ENCODE measurements at regions not wholly inside any gene's neighbourhood (a gene's known extent, or its start where the extent isn't known, plus 50 kb on each side); places are given as distances from the start of the nearest gene placed in this dataset.

DNA sequence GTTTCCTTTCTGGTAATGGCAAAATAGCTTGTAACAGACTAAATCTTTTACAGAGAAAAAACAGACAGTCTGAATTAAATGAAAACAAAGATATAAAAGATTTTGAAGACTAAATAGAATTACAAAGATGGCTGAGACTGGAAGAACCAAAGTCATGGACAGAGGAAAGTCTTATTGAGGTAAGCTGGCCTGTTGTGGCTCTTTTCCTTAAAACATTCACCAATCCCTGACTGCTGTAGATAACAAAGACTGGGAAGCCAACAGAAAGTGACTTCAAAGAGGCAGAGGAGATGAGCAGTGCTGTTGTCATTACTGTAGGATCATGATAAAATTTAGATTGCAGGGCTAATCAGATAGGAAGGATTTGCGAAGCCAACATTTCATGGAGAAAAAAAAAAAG, 517.0 kb downstream of the KIF2B start (continued):
- TF ChIP-seq, protein P1, sequence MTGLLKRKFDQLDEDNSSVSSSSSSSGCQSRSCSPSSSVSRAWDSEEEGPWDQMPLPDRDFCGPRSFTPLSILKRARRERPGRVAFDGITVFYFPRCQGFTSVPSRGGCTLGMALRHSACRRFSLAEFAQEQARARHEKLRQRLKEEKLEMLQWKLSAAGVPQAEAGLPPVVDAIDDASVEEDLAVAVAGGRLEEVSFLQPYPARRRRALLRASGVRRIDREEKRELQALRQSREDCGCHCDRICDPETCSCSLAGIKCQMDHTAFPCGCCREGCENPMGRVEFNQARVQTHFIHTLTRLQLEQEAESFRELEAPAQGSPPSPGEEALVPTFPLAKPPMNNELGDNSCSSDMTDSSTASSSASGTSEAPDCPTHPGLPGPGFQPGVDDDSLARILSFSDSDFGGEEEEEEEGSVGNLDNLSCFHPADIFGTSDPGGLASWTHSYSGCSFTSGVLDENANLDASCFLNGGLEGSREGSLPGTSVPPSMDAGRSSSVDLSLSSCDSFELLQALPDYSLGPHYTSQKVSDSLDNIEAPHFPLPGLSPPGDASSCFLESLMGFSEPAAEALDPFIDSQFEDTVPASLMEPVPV (CRISPR knock-in tag; IDR thresholded peaks at IDR 0.05): no peak
- TF ChIP-seq ISL2 (CRISPR knock-in tag; IDR thresholded peaks at IDR 0.05): no peak
- TF ChIP-seq ZBTB7B (CRISPR knock-in tag; IDR thresholded peaks at IDR 0.05): no peak
- no peak for TF ChIP-seq ZNF7 (CRISPR knock-in tag; IDR thresholded peaks at IDR 0.05)
- TF ChIP-seq, protein P2, sequence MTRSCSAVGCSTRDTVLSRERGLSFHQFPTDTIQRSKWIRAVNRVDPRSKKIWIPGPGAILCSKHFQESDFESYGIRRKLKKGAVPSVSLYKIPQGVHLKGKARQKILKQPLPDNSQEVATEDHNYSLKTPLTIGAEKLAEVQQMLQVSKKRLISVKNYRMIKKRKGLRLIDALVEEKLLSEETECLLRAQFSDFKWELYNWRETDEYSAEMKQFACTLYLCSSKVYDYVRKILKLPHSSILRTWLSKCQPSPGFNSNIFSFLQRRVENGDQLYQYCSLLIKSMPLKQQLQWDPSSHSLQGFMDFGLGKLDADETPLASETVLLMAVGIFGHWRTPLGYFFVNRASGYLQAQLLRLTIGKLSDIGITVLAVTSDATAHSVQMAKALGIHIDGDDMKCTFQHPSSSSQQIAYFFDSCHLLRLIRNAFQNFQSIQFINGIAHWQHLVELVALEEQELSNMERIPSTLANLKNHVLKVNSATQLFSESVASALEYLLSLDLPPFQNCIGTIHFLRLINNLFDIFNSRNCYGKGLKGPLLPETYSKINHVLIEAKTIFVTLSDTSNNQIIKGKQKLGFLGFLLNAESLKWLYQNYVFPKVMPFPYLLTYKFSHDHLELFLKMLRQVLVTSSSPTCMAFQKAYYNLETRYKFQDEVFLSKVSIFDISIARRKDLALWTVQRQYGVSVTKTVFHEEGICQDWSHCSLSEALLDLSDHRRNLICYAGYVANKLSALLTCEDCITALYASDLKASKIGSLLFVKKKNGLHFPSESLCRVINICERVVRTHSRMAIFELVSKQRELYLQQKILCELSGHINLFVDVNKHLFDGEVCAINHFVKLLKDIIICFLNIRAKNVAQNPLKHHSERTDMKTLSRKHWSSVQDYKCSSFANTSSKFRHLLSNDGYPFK (CRISPR knock-in tag; IDR thresholded peaks at IDR 0.05; ENCODE audit: borderline replicate concordance): no peak
- no peak for TF ChIP-seq ZNF768 (CRISPR knock-in tag; IDR thresholded peaks at IDR 0.05)

DNA sequence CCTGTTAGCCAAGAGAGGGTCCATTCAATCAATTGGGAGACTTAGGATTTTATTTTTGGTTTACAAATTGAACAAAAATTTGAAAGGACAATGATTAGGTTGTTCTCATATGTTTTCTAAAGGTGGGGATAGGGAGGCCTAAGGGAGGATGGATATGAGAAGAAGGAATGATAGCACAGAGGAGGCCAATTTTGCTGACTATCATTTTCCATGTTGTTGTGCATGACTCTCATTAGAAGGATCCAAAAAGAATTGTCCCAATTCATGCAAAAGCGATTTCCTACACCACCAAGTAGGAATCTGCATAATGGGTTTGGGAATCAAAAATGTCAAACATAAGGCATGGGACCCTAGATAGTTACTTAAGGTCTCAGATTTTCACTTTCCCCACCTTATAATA, 524.8 kb downstream of the KIF2B start:
- H3K9ac ChIP-seq (ENCODE audit: insufficient read depth, low read depth, low read length): no peak overlapping the region
- ChIA-PET CTCF (ENCODE audit: low intra/inter-chr PET ratio, low total read pairs) (no interaction called here), POLR2A (no interaction called here)
- intact Hi-C loops (cut with micrococcal nuclease; ENCODE audit: unreplicated experiment) (no loop called here), in situ Hi-C loops (cut with HindIII; ENCODE audit: extremely low pct_ligation_motif_present, low pct_unique_long_range_greater_than_20kb) (no loop called here)
- no peaks in the 10 kb centered on the region for H3K4me1 ChIP-seq (ENCODE audit: insufficient read depth, low read length)
- no peaks in the 10 kb centered on the region for H3K36me3 ChIP-seq (replicated peaks in 1 of 2; ENCODE audit: control insufficient read depth in 1 of 2, insufficient read depth in 2 of 2, low read length in 2 of 2)
- no peaks in the 10 kb centered on the region for H4K20me1 ChIP-seq (ENCODE audit: insufficient read depth, low read length)
- H3K79me2 ChIP-seq (ENCODE audit: insufficient read depth, low read length): no peaks in the 10 kb centered on the region
- BruUV-seq (replicated peaks): no TSS peak
- TF ChIP-seq, protein P3, sequence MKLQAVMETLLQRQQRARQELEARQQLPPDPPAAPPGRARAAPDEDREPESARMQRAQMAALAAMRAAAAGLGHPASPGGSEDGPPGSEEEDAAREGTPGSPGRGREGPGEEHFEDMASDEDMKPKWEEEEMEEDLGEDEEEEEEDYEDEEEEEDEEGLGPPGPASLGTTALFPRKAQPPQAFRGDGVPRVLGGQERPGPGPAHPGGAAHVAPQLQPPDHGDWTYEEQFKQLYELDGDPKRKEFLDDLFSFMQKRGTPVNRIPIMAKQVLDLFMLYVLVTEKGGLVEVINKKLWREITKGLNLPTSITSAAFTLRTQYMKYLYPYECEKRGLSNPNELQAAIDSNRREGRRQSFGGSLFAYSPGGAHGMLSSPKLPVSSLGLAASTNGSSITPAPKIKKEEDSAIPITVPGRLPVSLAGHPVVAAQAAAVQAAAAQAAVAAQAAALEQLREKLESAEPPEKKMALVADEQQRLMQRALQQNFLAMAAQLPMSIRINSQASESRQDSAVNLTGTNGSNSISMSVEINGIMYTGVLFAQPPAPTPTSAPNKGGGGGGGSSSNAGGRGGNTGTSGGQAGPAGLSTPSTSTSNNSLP (IDR thresholded peaks at IDR 0.05; ENCODE audit: low read depth, low read length): no peak
- TF ChIP-seq MAFK (conservative IDR thresholded peaks at IDR 0.05 in 1 of 2, IDR thresholded peaks at IDR 0.05 in 1 of 2; ENCODE audit: low read length in 2 of 2) (peak; percentile 84 to 87), MAFF (IDR thresholded peaks at IDR 0.05; ENCODE audit: low read depth, low read length) (peak; percentile 74)
- WGBS (ENCODE audit: low lambda C conversion rate): 0% methylated on average over 1 of the region's 1 CpG
- no peak overlapping the region for H2AFZ ChIP-seq (ENCODE audit: low read length)
- H3K27me3 ChIP-seq (ENCODE audit: control insufficient read depth in 1 of 2, insufficient read depth in 2 of 2, low read length in 2 of 2): no peaks in the 10 kb centered on the region
- ATAC-seq (no peak), FAIRE-seq (no peak), DNase-seq (ENCODE audit: low spot score) (no peak)
- H3K4me3 ChIP-seq (replicated peaks in 1 of 3; ENCODE audit: insufficient read depth in 1 of 3, low read depth in 2 of 3, low read length in 3 of 3): no peak overlapping the region
- H3K27ac ChIP-seq (ENCODE audit: extremely low read length, insufficient read depth, low read length): no peak overlapping the region
- H3K9me3 ChIP-seq (ENCODE audit: low read length): peaks cover 56% of the 10 kb centered on the region
- H3K4me2 ChIP-seq (ENCODE audit: low read depth, low read length): no peak overlapping the region
